Keratinocyte (primary cell): ENCODE measurements at regions not wholly inside any gene's neighbourhood (a gene's known extent, or its start where the extent isn't known, plus 50 kb on each side); places are given as distances from the start of the nearest gene placed in this dataset.
"Not testable (repeated sequence)": the region's sequence is repeated elsewhere in the genome, so short reads cannot be mapped to it uniquely, and the experiment has no call there.

ENCODE experiments used
- DNase-seq: peaks from one replicate; pipeline ENCODE4 v3.0.0-alpha.2; 2011; ENCODE audit warnings: low read depth, missing footprints, low spot score
- FAIRE-seq: peaks from 2 replicates; lab custom pipeline; 2011; peaks lifted over from hg19 to GRCh38; lab: Jason Lieb, UNC
- H2AFZ ChIP-seq: 2 replicates; pipeline ENCODE4 v1.6.0; 2012; ENCODE audit warnings: low read length, control low read depth, inconsistent platforms; ENCODE audit not compliant: control insufficient read depth
- H3K27ac ChIP-seq: 2 replicates; pipeline ENCODE4 v1.5.1; 2011; ENCODE audit warnings: low read length; ENCODE audit not compliant: control insufficient read depth, insufficient read depth
- H3K27me3 ChIP-seq: 3 replicates; pipeline ENCODE4 v1.6.0; 2011; ENCODE audit warnings: low read length; ENCODE audit not compliant: control insufficient read depth, insufficient read depth; ENCODE audit errors: extremely low read depth
- H3K36me3 ChIP-seq, 2 experiments: 2 replicates in 1 of 2; 3 replicates in 1 of 2; pipeline ENCODE4 v1.5.1; 2011; ENCODE audit warnings: low read length in 2 of 2, mild to moderate bottlenecking in 1 of 2; ENCODE audit not compliant: control insufficient read depth in 2 of 2, insufficient read depth in 2 of 2; ENCODE audit errors: extremely low read depth in 1 of 2
- H3K4me1 ChIP-seq: 3 replicates; pipeline ENCODE4 v1.5.1; 2011; ENCODE audit warnings: low read length; ENCODE audit not compliant: control insufficient read depth, insufficient read depth; ENCODE audit errors: extremely low read depth
- H3K4me2 ChIP-seq: 3 replicates; pipeline ENCODE4 v1.6.0; 2011; ENCODE audit warnings: low read depth, low read length; ENCODE audit not compliant: control insufficient read depth, insufficient read depth; ENCODE audit errors: extremely low read depth
- H3K4me3 ChIP-seq, 3 experiments: fragments of 200-600 bp in 1 of 3; sonication (generic) in 1 of 3; 2 replicates in 2 of 3; 3 replicates in 1 of 3; pipeline ENCODE4 v1.5.1; 2011 to 2016; ENCODE audit warnings: low read length in 3 of 3, mild to moderate bottlenecking in 3 of 3, control low read depth in 2 of 3, inconsistent platforms in 1 of 3, low read depth in 1 of 3, mixed read lengths in 1 of 3, mixed run types in 1 of 3, moderate library complexity in 1 of 3; ENCODE audit not compliant: control insufficient read depth in 2 of 3, insufficient read depth in 2 of 3; ENCODE audit errors: extremely low read depth in 1 of 3
- H3K79me2 ChIP-seq: 2 replicates; pipeline ENCODE4 v1.6.0; 2012; ENCODE audit warnings: low read length; ENCODE audit not compliant: control insufficient read depth, insufficient read depth
- H3K9ac ChIP-seq: 3 replicates; pipeline ENCODE4 v1.6.0; 2011; ENCODE audit warnings: low read length; ENCODE audit not compliant: control insufficient read depth, insufficient read depth; ENCODE audit errors: extremely low read depth
- H3K9me1 ChIP-seq: 3 replicates; pipeline ENCODE4 v1.6.0; 2011; ENCODE audit warnings: low read length; ENCODE audit not compliant: control insufficient read depth, insufficient read depth; ENCODE audit errors: extremely low read depth
- H3K9me3 ChIP-seq: 2 replicates; pipeline ENCODE4 v1.5.1; 2012; ENCODE audit warnings: low read depth, low read length; ENCODE audit not compliant: control insufficient read depth
- H4K20me1 ChIP-seq: 3 replicates; pipeline ENCODE4 v1.6.0; 2011; ENCODE audit warnings: low read length; ENCODE audit not compliant: control insufficient read depth, insufficient read depth; ENCODE audit errors: extremely low read depth
- EZH2 ChIP-seq: IDR thresholded peaks from one replicate; pipeline ENCODE4 v1.6.1; 2012; ENCODE audit warnings: inconsistent platforms, mild to moderate bottlenecking, low read length, moderate library complexity
- dilution Hi-C: fragments of 300-500 bp; cut with MboI; formaldehyde crosslinking; loops from one replicate; pipeline ENCODE4 v1.7.0; 2020; ENCODE audit warnings: low sequenced_read_pairs; ENCODE audit not compliant: extremely low pct_ligation_motif_present
- TF ChIP-seq, protein P1 (sequence below), 3 experiments: IDR thresholded peaks in 1 of 3; conservative IDR thresholded peaks in 1 of 3; optimal IDR thresholded peaks in 1 of 3; 2 replicates in 2 of 3; 3 replicates in 1 of 3; pipeline versions ENCODE3 to v1.5.1; 2011; ENCODE audit warnings: low read length in 3 of 3, mild to moderate bottlenecking in 3 of 3, moderate library complexity in 2 of 3, control low read depth in 1 of 3, inconsistent platforms in 1 of 3; ENCODE audit not compliant: insufficient read depth in 2 of 3; ENCODE audit errors: extremely low read depth in 1 of 3

DNA sequence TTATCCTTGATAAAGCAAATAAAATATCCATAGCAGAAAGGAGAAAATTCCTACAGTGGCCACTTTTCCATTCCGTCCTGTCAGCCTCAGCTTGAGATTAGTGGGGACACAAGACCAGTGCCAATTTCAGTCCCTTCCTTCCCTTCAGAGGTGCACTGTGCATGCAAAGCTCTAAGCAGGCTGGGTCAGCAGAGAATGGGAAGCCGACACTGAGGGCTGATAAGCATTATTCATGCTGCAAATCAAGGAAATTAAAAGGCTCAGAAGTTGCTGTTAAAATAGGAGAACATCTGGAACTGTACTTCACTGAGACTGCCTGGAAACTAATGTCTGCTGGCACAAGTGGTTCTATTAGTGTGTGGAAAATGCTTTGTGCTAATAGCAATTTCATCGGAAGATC lies 534.3 kb downstream of the ADCYAP1 start:
- Histone ChIP-seq H2AFZ (no peak overlapping the region), H3K4me1 (no peaks in the 10 kb centered on the region), H4K20me1 (no peaks in the 10 kb centered on the region), H3K4me3 (no peak overlapping the region), H3K36me3 (no peaks in the 10 kb centered on the region), H3K9ac (no peak overlapping the region), H3K79me2 (no peaks in the 10 kb centered on the region), H3K27ac (no peak overlapping the region), H3K4me2 (no peak overlapping the region), H3K9me1 (no peaks in the 10 kb centered on the region), H3K9me3 (no peaks in the 10 kb centered on the region), H3K27me3 (no peaks in the 10 kb centered on the region)
- DNase-seq (no peak), FAIRE-seq (no peak)
- dilution Hi-C loops = no loop called here
- TF ChIP-seq, protein P1, sequence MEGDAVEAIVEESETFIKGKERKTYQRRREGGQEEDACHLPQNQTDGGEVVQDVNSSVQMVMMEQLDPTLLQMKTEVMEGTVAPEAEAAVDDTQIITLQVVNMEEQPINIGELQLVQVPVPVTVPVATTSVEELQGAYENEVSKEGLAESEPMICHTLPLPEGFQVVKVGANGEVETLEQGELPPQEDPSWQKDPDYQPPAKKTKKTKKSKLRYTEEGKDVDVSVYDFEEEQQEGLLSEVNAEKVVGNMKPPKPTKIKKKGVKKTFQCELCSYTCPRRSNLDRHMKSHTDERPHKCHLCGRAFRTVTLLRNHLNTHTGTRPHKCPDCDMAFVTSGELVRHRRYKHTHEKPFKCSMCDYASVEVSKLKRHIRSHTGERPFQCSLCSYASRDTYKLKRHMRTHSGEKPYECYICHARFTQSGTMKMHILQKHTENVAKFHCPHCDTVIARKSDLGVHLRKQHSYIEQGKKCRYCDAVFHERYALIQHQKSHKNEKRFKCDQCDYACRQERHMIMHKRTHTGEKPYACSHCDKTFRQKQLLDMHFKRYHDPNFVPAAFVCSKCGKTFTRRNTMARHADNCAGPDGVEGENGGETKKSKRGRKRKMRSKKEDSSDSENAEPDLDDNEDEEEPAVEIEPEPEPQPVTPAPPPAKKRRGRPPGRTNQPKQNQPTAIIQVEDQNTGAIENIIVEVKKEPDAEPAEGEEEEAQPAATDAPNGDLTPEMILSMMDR (optimal IDR thresholded peaks at IDR 0.05 in 1 of 3, IDR thresholded peaks at IDR 0.05 in 1 of 3, conservative IDR thresholded peaks at IDR 0.05 in 1 of 3; ENCODE audit: extremely low read depth in 1 of 3, insufficient read depth in 2 of 3, low read length in 3 of 3) = no peak
- TF ChIP-seq EZH2 = no peak

DNA sequence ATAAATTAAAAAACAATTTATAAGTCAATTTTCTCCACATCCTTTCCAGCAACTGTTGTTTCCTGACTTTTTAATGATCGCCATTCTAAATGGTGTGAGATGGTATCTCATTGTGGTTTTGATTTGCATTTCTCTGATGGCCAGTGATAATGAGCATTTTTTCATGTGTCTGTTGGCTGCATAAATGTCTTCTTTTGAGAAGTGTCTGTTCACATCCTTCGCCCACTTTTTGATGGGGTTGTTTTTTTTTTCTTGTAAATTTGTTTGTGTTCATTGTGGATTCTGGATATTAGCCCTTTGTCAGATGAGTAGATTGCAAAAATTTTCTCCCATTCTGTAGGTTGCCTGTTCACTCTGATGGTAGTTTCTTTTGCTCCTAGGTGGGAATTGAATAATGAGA lies 539.4 kb downstream of the ADCYAP1 start:
- H4K20me1 ChIP-seq, H3K4me2 ChIP-seq, H2AFZ ChIP-seq, H3K36me3 ChIP-seq, DNase-seq, H3K9me3 ChIP-seq, H3K4me1 ChIP-seq, H3K79me2 ChIP-seq, H3K9ac ChIP-seq, FAIRE-seq, H3K4me3 ChIP-seq, H3K9me1 ChIP-seq, H3K27me3 ChIP-seq, H3K27ac ChIP-seq, dilution Hi-C loops: not testable (repeated sequence)

DNA sequence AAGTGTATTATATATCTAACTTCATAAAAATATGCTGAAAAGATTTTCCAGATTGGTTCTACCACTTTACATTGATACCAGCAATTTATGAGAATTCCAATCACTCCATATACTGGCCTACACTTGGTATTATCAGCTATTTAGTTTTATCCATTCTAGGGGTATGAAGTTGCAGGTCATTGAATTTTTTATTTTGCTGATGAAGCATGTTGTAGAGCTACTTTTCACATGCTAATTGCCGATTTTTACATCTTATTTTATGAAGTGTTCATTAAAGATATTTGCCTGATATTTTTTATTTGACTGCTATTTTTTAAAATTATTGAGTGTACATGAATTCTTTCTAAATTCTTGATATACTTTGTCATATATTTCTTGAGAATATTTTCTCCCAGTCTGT lies 542.1 kb downstream of the ADCYAP1 start:
- Histone ChIP-seq H4K20me1 (no peaks in the 10 kb centered on the region), H3K27ac (no peak overlapping the region)
- dilution Hi-C loops = no loop called here

More for the DNA sequence above, 542.1 kb downstream of the ADCYAP1 start:
- Histone ChIP-seq H3K27me3 (no peaks in the 10 kb centered on the region), H3K4me2 (no peak overlapping the region), H3K4me1 (no peaks in the 10 kb centered on the region), H3K9ac (no peak overlapping the region), H3K9me3 (no peaks in the 10 kb centered on the region), H2AFZ (no peak overlapping the region), H3K79me2 (no peaks in the 10 kb centered on the region), H3K9me1 (no peaks in the 10 kb centered on the region), H3K4me3 (no peak overlapping the region), H3K36me3 (no peaks in the 10 kb centered on the region)
- TF ChIP-seq, protein P1 (optimal IDR thresholded peaks at IDR 0.05 in 1 of 3, IDR thresholded peaks at IDR 0.05 in 1 of 3, conservative IDR thresholded peaks at IDR 0.05 in 1 of 3; ENCODE audit: extremely low read depth in 1 of 3, insufficient read depth in 2 of 3, low read length in 3 of 3) = no peak
- TF ChIP-seq EZH2 = no peak
- DNase-seq (no peak), FAIRE-seq (no peak)
